ENCODE measurements at regions not wholly inside any gene's neighbourhood (a gene's known extent, or its start where the extent isn't known, plus 50 kb on each side); places are given as distances from the start of the nearest gene placed in this dataset.

DNA sequence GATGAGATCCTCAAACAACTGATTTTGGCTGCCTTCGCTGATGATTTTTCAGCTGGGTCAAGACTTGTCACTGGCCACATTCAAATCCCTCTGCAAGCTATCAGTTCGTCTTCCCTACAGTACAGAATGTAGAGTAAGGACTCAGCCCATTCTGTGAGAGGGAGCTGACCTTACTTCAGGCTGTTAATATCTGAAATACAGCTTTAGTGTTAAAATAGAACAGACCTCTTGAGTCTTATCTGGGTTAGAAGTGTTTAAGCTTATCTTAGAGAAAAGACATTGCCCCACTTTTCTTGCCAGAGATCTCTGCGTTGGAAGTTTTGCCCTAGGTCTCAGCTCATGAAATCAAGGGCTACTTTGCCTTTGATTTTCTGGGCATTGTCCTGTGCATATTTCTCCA, 383.4 kb upstream of the LARGE1 start:
- TF ChIP-seq, protein P1, sequence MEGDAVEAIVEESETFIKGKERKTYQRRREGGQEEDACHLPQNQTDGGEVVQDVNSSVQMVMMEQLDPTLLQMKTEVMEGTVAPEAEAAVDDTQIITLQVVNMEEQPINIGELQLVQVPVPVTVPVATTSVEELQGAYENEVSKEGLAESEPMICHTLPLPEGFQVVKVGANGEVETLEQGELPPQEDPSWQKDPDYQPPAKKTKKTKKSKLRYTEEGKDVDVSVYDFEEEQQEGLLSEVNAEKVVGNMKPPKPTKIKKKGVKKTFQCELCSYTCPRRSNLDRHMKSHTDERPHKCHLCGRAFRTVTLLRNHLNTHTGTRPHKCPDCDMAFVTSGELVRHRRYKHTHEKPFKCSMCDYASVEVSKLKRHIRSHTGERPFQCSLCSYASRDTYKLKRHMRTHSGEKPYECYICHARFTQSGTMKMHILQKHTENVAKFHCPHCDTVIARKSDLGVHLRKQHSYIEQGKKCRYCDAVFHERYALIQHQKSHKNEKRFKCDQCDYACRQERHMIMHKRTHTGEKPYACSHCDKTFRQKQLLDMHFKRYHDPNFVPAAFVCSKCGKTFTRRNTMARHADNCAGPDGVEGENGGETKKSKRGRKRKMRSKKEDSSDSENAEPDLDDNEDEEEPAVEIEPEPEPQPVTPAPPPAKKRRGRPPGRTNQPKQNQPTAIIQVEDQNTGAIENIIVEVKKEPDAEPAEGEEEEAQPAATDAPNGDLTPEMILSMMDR (IDR thresholded peaks at IDR 0.05; ENCODE audit: insufficient read depth, low read depth, low read length): no peak
- no peak for DNase-seq (ENCODE audit: low read depth)
- no peak overlapping the region for H3K4me3 ChIP-seq (ENCODE audit: low read depth, low read length)
- H3K27me3 ChIP-seq (ENCODE audit: control insufficient read depth, insufficient read depth, low read length): no peaks in the 10 kb centered on the region
- POLR2A ChIA-PET: no interaction called here
- H3K36me3 ChIP-seq (ENCODE audit: control insufficient read depth, insufficient read depth, low read length): no peaks in the 10 kb centered on the region
- CTCF ChIA-PET: interaction anchor here (1.2 kb wide), 1 partner anchor 785 kb away, joined by 4 read pairs; no protein-coding TSS in a partner anchor

DNA sequence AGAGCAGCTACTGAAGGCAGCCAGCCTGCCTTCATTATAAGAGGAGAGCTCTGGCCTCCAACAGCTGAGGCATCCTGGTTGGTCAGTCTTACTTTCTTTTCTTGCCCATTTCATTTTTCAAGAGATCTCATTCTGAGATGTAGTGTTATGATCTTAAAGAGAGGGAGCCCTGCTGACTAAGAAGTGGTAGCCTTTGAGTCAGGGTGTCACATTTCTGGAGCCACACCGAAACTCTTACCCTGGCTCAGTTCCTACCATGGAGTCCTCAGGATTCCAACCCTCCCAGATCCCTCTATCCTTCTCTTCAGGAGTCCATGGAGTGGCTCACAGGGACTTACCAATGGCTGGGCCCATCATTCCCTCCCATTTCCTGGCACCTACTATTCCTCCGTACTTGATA, 386.1 kb upstream of the LARGE1 start:
- no peak overlapping the region for H3K4me3 ChIP-seq (ENCODE audit: low read depth, low read length)
- CTCF ChIA-PET: no interaction called here
- DNase-seq (ENCODE audit: low read depth): no peak
- POLR2A ChIA-PET: no interaction called here
- no peaks in the 10 kb centered on the region for H3K36me3 ChIP-seq (ENCODE audit: control insufficient read depth, insufficient read depth, low read length)
- TF ChIP-seq, protein P1 (IDR thresholded peaks at IDR 0.05; ENCODE audit: insufficient read depth, low read depth, low read length): no peak
- H3K27me3 ChIP-seq (ENCODE audit: control insufficient read depth, insufficient read depth, low read length): no peaks in the 10 kb centered on the region

DNA sequence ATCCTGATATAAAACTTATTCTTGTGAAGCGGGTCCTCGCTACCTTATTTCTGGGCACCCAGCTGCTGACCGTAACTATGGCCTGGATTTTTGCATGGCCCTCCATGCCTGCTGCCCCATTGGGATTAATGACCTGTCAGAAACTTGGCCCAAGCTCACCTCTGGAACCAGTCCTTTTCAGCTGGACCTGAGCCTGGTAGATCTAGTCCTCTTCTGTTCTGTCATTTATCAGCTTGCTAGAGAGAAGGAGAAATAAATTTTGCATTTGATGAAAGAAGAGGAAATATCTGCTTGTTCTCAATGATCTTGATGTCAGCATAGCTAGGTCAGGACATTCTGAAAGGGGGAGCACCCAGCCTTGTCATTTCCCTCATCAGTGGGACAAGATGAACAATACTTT, 387.8 kb upstream of the LARGE1 start:
- no peak for DNase-seq (ENCODE audit: low read depth)
- ChIA-PET POLR2A (no interaction called here), CTCF (interaction anchor here (0.5 kb wide), 1 partner anchor 17 kb away, joined by 3 read pairs; no protein-coding TSS in a partner anchor)
- Histone ChIP-seq H3K36me3 (ENCODE audit: control insufficient read depth, insufficient read depth, low read length) (no peaks in the 10 kb centered on the region), H3K27me3 (ENCODE audit: control insufficient read depth, insufficient read depth, low read length) (no peaks in the 10 kb centered on the region), H3K4me3 (ENCODE audit: low read depth, low read length) (no peak overlapping the region)
- TF ChIP-seq, protein P1 (IDR thresholded peaks at IDR 0.05; ENCODE audit: insufficient read depth, low read depth, low read length): no peak

DNA sequence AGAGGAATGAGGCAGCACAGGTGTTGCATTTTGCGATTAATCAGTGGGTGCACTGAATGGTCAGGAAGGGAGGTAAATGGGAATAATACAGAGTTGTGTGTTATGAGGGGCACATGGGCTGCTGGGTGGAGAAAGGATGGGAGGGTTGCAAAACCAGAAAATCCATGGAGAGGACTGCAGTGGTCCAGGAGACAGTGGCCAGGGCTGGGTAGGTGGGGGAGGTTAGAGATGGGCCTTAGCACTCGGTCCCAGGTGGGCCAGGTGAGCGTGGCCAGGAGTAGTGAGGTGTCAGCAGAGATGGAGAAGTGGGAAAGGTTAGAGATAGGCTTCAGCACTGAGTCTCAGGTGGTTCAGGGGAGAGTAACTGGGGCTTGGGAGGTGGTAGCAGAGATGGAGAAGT, 399.1 kb upstream of the LARGE1 start:
- CTCF ChIA-PET: no interaction called here
- POLR2A ChIA-PET: no interaction called here
- Histone ChIP-seq H3K4me3 (ENCODE audit: low read depth, low read length) (no peak overlapping the region), H3K36me3 (ENCODE audit: control insufficient read depth, insufficient read depth, low read length) (no peaks in the 10 kb centered on the region), H3K27me3 (ENCODE audit: control insufficient read depth, insufficient read depth, low read length) (no peaks in the 10 kb centered on the region)
- TF ChIP-seq, protein P1 (IDR thresholded peaks at IDR 0.05; ENCODE audit: insufficient read depth, low read depth, low read length): no peak
- DNase-seq (ENCODE audit: low read depth): no peak

DNA sequence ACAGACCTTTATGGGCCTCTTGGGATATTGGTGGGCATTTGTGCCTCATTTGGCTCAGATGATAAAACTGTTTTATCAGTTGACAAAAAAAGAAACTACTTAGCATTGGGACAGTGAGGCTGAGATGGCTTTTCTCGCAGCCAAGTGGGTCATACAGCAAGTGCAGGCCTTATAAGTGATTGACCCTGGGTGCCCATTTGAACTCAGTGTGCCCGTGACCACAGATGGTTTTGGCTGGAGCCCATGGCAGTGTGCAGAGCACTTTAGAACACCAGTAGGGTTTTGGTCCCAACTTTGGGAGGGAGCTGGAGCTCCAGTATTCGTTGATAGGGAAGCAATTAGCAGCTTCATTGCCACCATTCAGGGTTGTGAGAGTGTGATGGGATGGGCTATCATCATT, 404.5 kb upstream of the LARGE1 start:
- Histone ChIP-seq H3K36me3 (ENCODE audit: control insufficient read depth, insufficient read depth, low read length) (no peaks in the 10 kb centered on the region), H3K4me3 (ENCODE audit: low read depth, low read length) (no peak overlapping the region), H3K27me3 (ENCODE audit: control insufficient read depth, insufficient read depth, low read length) (no peaks in the 10 kb centered on the region)
- ChIA-PET POLR2A (no interaction called here), CTCF (no interaction called here)
- DNase-seq (ENCODE audit: low read depth): no peak
- TF ChIP-seq, protein P1 (IDR thresholded peaks at IDR 0.05; ENCODE audit: insufficient read depth, low read depth, low read length): no peak
